H1 (cell line): ENCODE measurements at regions not wholly inside any gene's neighbourhood (a gene's known extent, or its start where the extent isn't known, plus 50 kb on each side); places are given as distances from the start of the nearest gene placed in this dataset.
"Not testable (repeated sequence)": the region's sequence is repeated elsewhere in the genome, so short reads cannot be mapped to it uniquely, and the experiment has no call there.

ENCODE experiments used
- CTCF ChIA-PET: fragments of 300-600 bp; sonication (Branson Sonifier 250); formaldehyde crosslinking; loops from one replicate; lab custom pipeline; 2021; ENCODE audit not compliant: partially characterized antibody; lab: Charles Lee
- POLR2A ChIA-PET: fragments of 300-600 bp; sonication (Branson Sonifier 250); formaldehyde crosslinking; loops from one replicate; lab custom pipeline; 2021; ENCODE audit warnings: inconsistent platforms; ENCODE audit not compliant: partially characterized antibody; lab: Charles Lee
- DNase-seq, 2 experiments: peaks; one replicate each; pipeline versions ENCODE4 v3.0.0 to v3.0.0-alpha.2; 2010 to 2022; ENCODE audit warnings: low spot score in 2 of 2, low read depth in 1 of 2, mixed read lengths in 1 of 2
- FAIRE-seq: peaks from 2 replicates; lab custom pipeline; 2011; peaks lifted over from hg19 to GRCh38; lab: Jason Lieb, UNC
- H2AFZ ChIP-seq: 2 replicates; pipeline ENCODE4 v1.8.1; 2012; ENCODE audit warnings: low read length, inconsistent platforms
- H2AK5ac ChIP-seq: 2 replicates; pipeline ENCODE4 v1.6.1; 2013; ENCODE audit warnings: low read depth, low read length
- H2BK120ac ChIP-seq: replicated peaks from 2 replicates; pipeline ENCODE3; 2013; ENCODE audit warnings: low read depth, low read length, inconsistent platforms
- H2BK12ac ChIP-seq: 2 replicates; pipeline ENCODE4 v1.6.1; 2013; ENCODE audit warnings: low read depth, low read length
- H2BK15ac ChIP-seq: 2 replicates; pipeline ENCODE4 v1.6.1; 2013; ENCODE audit warnings: low read length
- H2BK20ac ChIP-seq: 2 replicates; pipeline ENCODE4 v1.6.1; 2013; ENCODE audit warnings: low read length
- H2BK5ac ChIP-seq: 2 replicates; pipeline ENCODE4 v1.6.1; 2013; ENCODE audit warnings: low read depth, low read length
- H3K14ac ChIP-seq: 2 replicates; pipeline ENCODE4 v1.6.1; 2013; ENCODE audit warnings: inconsistent platforms; ENCODE audit not compliant: insufficient read length
- H3K18ac ChIP-seq: 2 replicates; pipeline ENCODE4 v1.6.1; 2013; ENCODE audit warnings: low read length; ENCODE audit errors: extremely low read depth
- H3K23ac ChIP-seq: 2 replicates; pipeline ENCODE4 v1.6.1; 2013; ENCODE audit warnings: inconsistent platforms; ENCODE audit not compliant: insufficient read length
- H3K23me2 ChIP-seq: 2 replicates; pipeline ENCODE4 v1.6.1; 2013; ENCODE audit warnings: low read depth, low read length
- H3K27ac ChIP-seq: 2 replicates; pipeline ENCODE4 v1.6.1; 2011; ENCODE audit warnings: low read depth, low read length, inconsistent platforms
- H3K27me3 ChIP-seq, 4 experiments: replicated peaks in 1 of 4; 1 replicate in 1 of 4; 2 replicates in 3 of 4; pipeline versions ENCODE4 v1.6.1 to v1.8.1; 2011 to 2013; ENCODE audit warnings: low read length in 3 of 4, mild to moderate bottlenecking in 3 of 4, inconsistent platforms in 2 of 4, mixed read lengths in 2 of 4, moderate library complexity in 1 of 4; ENCODE audit not compliant: control insufficient read depth in 3 of 4, insufficient read depth in 3 of 4; ENCODE audit errors: extremely low read depth in 1 of 4
- H3K36me3 ChIP-seq, 4 experiments: 2 replicates each; pipeline versions ENCODE4 v1.6.1 to v1.8.1; 2011 to 2013; ENCODE audit warnings: mild to moderate bottlenecking in 4 of 4, low read length in 3 of 4, moderate library complexity in 2 of 4, control low read depth in 1 of 4, inconsistent platforms in 1 of 4; ENCODE audit not compliant: insufficient read depth in 4 of 4, control insufficient read depth in 2 of 4
- H3K4ac ChIP-seq: replicated peaks from 2 replicates; pipeline ENCODE3; 2013; ENCODE audit warnings: low read length, low read depth, mixed read lengths, inconsistent platforms; ENCODE audit not compliant: insufficient read length
- H3K4me1 ChIP-seq, 4 experiments: replicated peaks in 1 of 4; 1 replicate in 1 of 4; 2 replicates in 3 of 4; pipeline versions ENCODE4 v1.6.1 to v1.8.1; 2011 to 2013; ENCODE audit warnings: low read length in 3 of 4, inconsistent platforms in 2 of 4, mixed read lengths in 1 of 4; ENCODE audit not compliant: insufficient read depth in 4 of 4, control insufficient read depth in 3 of 4
- H3K4me2 ChIP-seq, 2 experiments: 2 replicates each; pipeline versions ENCODE4 v1.6.1 to v1.8.1; 2011 to 2013; ENCODE audit warnings: low read depth in 2 of 2, low read length in 2 of 2, control low read depth in 1 of 2, inconsistent platforms in 1 of 2, mild to moderate bottlenecking in 1 of 2; ENCODE audit not compliant: insufficient read depth in 1 of 2
- H3K4me3 ChIP-seq, 4 experiments: fragments of 200-600, 300-600 bp in 1 of 4; sonication (generic), shearing (Covaris generic), sonication (Bioruptor Twin) in 1 of 4; 2 replicates each; pipeline versions ENCODE4 v1.5.1 to v1.8.1; 2011 to 2016; ENCODE audit warnings: low read length in 4 of 4, low read depth in 3 of 4, control low read depth in 2 of 4, inconsistent platforms in 2 of 4, mild to moderate bottlenecking in 2 of 4, mixed read lengths in 1 of 4, moderate library complexity in 1 of 4; ENCODE audit not compliant: insufficient read depth in 2 of 4; ENCODE audit errors: extremely low read depth in 1 of 4
- H3K56ac ChIP-seq: replicated peaks from 2 replicates; pipeline ENCODE3; 2013; ENCODE audit warnings: low read depth, mild to moderate bottlenecking, mixed read lengths, low read length, inconsistent platforms; ENCODE audit not compliant: insufficient read length
- H3K79me1 ChIP-seq: 2 replicates; pipeline ENCODE4 v1.6.1; 2013; ENCODE audit warnings: low read depth, low read length, control low read depth
- H3K79me2 ChIP-seq, 2 experiments: 2 replicates each; pipeline versions ENCODE4 v1.6.1 to v1.8.1; 2012 to 2013; ENCODE audit warnings: low read length in 2 of 2, mild to moderate bottlenecking in 2 of 2, inconsistent platforms in 1 of 2; ENCODE audit not compliant: insufficient read depth in 2 of 2, control insufficient read depth in 1 of 2
- H3K9ac ChIP-seq, 4 experiments: replicated peaks in 1 of 4; 1 replicate in 1 of 4; 2 replicates in 3 of 4; pipeline versions ENCODE4 v1.6.1 to v1.8.1; 2011 to 2013; ENCODE audit warnings: low read depth in 3 of 4, low read length in 3 of 4, control low read depth in 2 of 4, mild to moderate bottlenecking in 2 of 4, moderate library complexity in 2 of 4, inconsistent platforms in 1 of 4; ENCODE audit errors: extremely low read depth in 1 of 4
- H3K9me3 ChIP-seq, 2 experiments: 2 replicates each; pipeline versions ENCODE4 v1.6.1 to v1.8.1; 2012 to 2013; ENCODE audit warnings: mild to moderate bottlenecking in 2 of 2, moderate library complexity in 2 of 2, control low read depth in 1 of 2, inconsistent platforms in 1 of 2, low read depth in 1 of 2, low read length in 1 of 2, mixed read lengths in 1 of 2; ENCODE audit not compliant: insufficient read depth in 2 of 2
- H4K20me1 ChIP-seq, 2 experiments: replicated peaks in 1 of 2; 2 replicates each; pipeline versions ENCODE3 to v1.8.1; 2011 to 2013; ENCODE audit warnings: inconsistent platforms in 2 of 2, low read length in 2 of 2, mild to moderate bottlenecking in 1 of 2; ENCODE audit not compliant: insufficient read depth in 2 of 2, control insufficient read depth in 1 of 2
- H4K5ac ChIP-seq: 2 replicates; pipeline ENCODE4 v1.6.1; 2013; ENCODE audit warnings: low read length, low read depth, mixed read lengths, inconsistent platforms; ENCODE audit not compliant: insufficient read length
- H4K8ac ChIP-seq: 2 replicates; pipeline ENCODE4 v1.8.0; 2013; ENCODE audit warnings: mild to moderate bottlenecking, moderate library complexity, low read length, inconsistent platforms; ENCODE audit not compliant: insufficient read depth; ENCODE audit errors: extremely low read depth
- H4K91ac ChIP-seq: replicated peaks from 2 replicates; pipeline ENCODE3; 2013; ENCODE audit warnings: low read length, mixed read lengths, inconsistent platforms; ENCODE audit not compliant: insufficient read length
- CBX8 ChIP-seq: fragments of 300-800, 300-1000 bp; sonication (generic); IDR thresholded peaks from 2 replicates; pipeline ENCODE4 v1.7.1; 2016; ENCODE audit warnings: low read depth, low read length, borderline replicate concordance
- WGBS, 2 experiments: shearing (Covaris generic) in 1 of 2; methylation state at CpG; one replicate each; pipeline versions ENCODE4 v1.1.6 to v1.1.7; 2013 to 2015; ENCODE audit warnings: low lambda C conversion rate in 2 of 2, mixed read lengths in 2 of 2, inconsistent platforms in 1 of 2, low coverage in 1 of 2, missing lambda C conversion rate in 1 of 2; ENCODE audit not compliant: insufficient replicate concordance in 2 of 2, insufficient coverage in 1 of 2, insufficient read length in 1 of 2; ENCODE audit errors: extremely low coverage in 1 of 2, missing lambda C conversion rate in 1 of 2; 5-methylcytosine and 5-hydroxymethylcytosine counted together
- TF ChIP-seq, protein P1 (sequence below): IDR thresholded peaks from 2 replicates; pipeline ENCODE4 v1.6.1; 2011; ENCODE audit warnings: low read length, improper control_type of control experiment

DNA sequence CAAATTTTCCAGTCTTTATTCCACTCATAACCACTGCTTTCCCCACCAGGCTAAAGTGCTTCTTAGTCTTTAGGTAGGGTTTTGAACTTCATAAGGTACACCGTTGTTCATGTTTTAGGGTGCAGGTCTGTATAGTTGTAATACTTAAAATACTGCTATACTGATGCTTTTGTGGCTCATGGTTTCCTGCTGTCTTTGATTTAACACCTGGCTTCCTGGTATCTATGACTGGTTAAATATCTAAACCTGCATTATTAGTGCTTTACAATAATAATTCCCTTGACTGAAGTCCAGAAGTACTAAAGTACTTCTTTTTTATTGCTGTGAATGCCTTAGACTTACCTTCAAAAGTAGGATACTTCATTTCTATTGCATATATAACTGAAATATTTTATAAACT, 384.7 kb downstream of the SRGAP2C start (continued):
- TF ChIP-seq, protein P1, sequence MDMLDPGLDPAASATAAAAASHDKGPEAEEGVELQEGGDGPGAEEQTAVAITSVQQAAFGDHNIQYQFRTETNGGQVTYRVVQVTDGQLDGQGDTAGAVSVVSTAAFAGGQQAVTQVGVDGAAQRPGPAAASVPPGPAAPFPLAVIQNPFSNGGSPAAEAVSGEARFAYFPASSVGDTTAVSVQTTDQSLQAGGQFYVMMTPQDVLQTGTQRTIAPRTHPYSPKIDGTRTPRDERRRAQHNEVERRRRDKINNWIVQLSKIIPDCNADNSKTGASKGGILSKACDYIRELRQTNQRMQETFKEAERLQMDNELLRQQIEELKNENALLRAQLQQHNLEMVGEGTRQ = no peak
- no peak for TF ChIP-seq CBX8
- TF ChIP-seq, all 59 proteins: peak for 0

DNA sequence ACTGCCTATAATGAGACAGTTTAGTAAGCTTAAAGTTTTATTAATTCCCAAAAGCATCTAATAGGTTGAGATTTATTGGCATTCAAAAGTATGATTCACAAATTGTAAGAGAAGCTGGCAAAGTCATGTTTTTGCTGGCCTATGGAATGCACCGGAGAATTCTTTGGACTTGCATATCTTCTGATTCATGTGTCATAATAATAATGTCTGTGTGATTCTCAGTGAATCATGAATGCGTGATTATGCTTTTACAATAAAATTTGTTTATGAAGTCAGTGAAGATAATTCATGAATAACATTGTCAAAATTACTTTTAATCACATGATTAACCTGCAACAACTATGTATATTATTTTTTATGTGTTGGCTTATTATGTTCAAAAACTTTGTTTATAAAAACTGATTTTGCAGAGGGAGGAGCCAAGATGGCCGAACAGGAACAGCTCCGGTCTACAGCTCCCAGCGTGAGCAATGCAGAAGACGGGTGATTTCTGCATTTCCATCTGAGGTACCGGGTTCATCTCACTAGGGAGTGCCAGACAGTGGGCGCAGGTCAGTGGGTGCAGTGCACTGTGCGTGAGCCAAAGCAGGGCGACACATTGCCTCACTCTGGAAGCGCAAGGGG, 389.2 kb downstream of the SRGAP2C start:
- H3K9me3 ChIP-seq = peaks cover 4 to 13% of the 10 kb centered on the region in 2 experiments
- H3K36me3 ChIP-seq = peaks cover 0 to 14% (median 1%) of the 10 kb centered on the region in 4 experiments; a peak in 3 of 8 replicates
- H2BK15ac ChIP-seq, FAIRE-seq, H3K79me1 ChIP-seq, H3K23me2 ChIP-seq, H2BK12ac ChIP-seq, H4K8ac ChIP-seq, POLR2A ChIA-PET, H3K23ac ChIP-seq, H3K18ac ChIP-seq, H3K56ac ChIP-seq, H3K4ac ChIP-seq, H3K9ac ChIP-seq, H4K5ac ChIP-seq, H2AFZ ChIP-seq, H3K14ac ChIP-seq, CTCF ChIA-PET, H3K4me1 ChIP-seq, H3K79me2 ChIP-seq, H3K4me3 ChIP-seq, H2BK5ac ChIP-seq, H2BK20ac ChIP-seq, H4K20me1 ChIP-seq, H2AK5ac ChIP-seq, H4K91ac ChIP-seq, DNase-seq, H3K27ac ChIP-seq, H3K4me2 ChIP-seq, H3K27me3 ChIP-seq, H2BK120ac ChIP-seq: not testable (repeated sequence)
- 99% methylated on average over 11 of the region's 11 CpGs; no CpG with 5 or more reads in 1 of the 2 experiments for WGBS, 2 experiments
